Retinal pigment epithelial cell (primary cell): ENCODE measurements at regions not wholly inside any gene's neighbourhood (a gene's known extent, or its start where the extent isn't known, plus 50 kb on each side); places are given as distances from the start of the nearest gene placed in this dataset.

Experiments used
- DNase-seq: peaks from one replicate; pipeline ENCODE4 v3.0.0-alpha.2; 2010; ENCODE audit warnings: low read depth
- H3K4me3 ChIP-seq: 2 replicates; pipeline ENCODE4 v1.5.1; 2011; ENCODE audit warnings: mild to moderate bottlenecking, low read length, control low read depth, moderate library complexity
- CTCF ChIP-seq: conservative IDR thresholded peaks from 2 replicates; pipeline ENCODE4 v1.5.1; 2011; ENCODE audit warnings: low read depth, low read length, control low read depth, inconsistent platforms

GRCh38 chr9:91155181-91155580, 206.5 kb downstream of the AUH start:
- DNase-seq = no peak
- no peak for TF ChIP-seq CTCF
- no peak overlapping the region for H3K4me3 ChIP-seq

GRCh38 chr9:91155746-91156376, 205.9 kb downstream of the AUH start:
- DNase-seq = no peak
- no peak for TF ChIP-seq CTCF
- no peak overlapping the region for H3K4me3 ChIP-seq

GRCh38 chr9:91156451-91157234, 205.1 kb downstream of the AUH start:
- DNase-seq = no peak
- TF ChIP-seq CTCF = no peak
- no peak overlapping the region for H3K4me3 ChIP-seq

GRCh38 chr9:91157883-91158282, 203.8 kb downstream of the AUH start:
- DNase-seq = no peak
- no peak for TF ChIP-seq CTCF
- no peak overlapping the region for H3K4me3 ChIP-seq

- no peak overlapping the region for H3K4me3 ChIP-seq
- no peak for TF ChIP-seq CTCF
- DNase-seq = no peak
Observed at GRCh38 chr9:91158286-91158685, 203.4 kb downstream of the AUH start.

- no peak for TF ChIP-seq CTCF
- H3K4me3 ChIP-seq = no peak overlapping the region
- DNase-seq = no peak
Observed at GRCh38 chr9:91158946-91159345, 202.8 kb downstream of the AUH start.

- DNase-seq = no peak
- TF ChIP-seq CTCF = no peak
- H3K4me3 ChIP-seq = peak overlapping the region; percentile 17
Observed at GRCh38 chr9:91159664-91160121, 202.0 kb downstream of the AUH start.
